ENCODE measurements at regions not wholly inside any gene's neighbourhood (a gene's known extent, or its start where the extent isn't known, plus 50 kb on each side); places are given as distances from the start of the nearest gene placed in this dataset.
A peak's percentile ranks its signal among the peaks of the same experiment; 100 is the strongest.

- DNase-seq (ENCODE audit: low read depth in 2 of 2) = no peak
Observed at GRCh38 chr6:143595251-143596036, 82.3 kb upstream of the PHACTR2 start.

DNA sequence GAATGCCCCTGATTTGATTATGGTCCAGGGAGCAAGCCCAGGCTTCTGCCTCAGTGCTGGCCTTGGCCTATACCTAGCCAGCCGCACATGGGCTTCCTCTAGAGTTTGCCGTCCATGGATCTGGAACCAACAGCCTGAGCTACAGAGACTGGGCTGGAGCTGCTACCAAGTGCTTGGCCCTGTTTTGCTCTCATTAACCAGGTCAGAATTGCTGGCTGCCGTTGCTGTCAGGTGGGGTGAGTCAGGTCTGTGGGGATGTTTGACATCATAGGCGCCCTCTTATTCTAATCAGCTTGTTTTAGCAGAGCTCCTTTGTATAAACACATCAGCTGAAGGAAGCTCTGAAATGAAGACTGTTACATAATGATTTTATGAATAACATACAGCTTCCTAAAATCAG is 83.1 kb upstream of the PHACTR2 start:
- no peak for DNase-seq (ENCODE audit: low read depth in 2 of 2)

GRCh38 chr6:143592335-143592734 is 80.8 kb upstream of the FUCA2 start:
- no peak for DNase-seq (ENCODE audit: low read depth in 2 of 2)

DNA sequence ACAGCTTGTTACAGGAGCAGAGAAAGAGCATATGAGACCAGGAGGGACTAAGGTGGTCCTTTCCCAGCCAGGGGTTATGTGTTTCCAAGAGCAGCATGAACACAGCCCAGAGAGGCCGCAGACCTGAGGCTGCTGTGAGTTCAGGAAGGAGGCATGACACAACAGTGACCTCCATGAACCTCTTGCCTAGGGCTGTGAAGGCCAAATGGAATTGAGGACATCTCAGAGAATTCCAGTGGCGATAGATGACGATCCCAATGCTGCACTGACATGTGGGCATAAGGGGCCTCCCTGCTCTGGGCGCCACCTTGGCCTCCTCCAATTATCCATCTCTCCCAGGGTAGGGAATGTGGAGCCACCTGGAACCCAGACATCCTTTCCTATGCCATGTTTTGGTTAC is 79.9 kb upstream of the FUCA2 start:
- no peak for DNase-seq (ENCODE audit: low read depth in 2 of 2)

GRCh38 chr6:143589162-143589561 is 77.6 kb upstream of the FUCA2 start:
- DNase-seq (ENCODE audit: low read depth in 2 of 2) = no peak

DNA sequence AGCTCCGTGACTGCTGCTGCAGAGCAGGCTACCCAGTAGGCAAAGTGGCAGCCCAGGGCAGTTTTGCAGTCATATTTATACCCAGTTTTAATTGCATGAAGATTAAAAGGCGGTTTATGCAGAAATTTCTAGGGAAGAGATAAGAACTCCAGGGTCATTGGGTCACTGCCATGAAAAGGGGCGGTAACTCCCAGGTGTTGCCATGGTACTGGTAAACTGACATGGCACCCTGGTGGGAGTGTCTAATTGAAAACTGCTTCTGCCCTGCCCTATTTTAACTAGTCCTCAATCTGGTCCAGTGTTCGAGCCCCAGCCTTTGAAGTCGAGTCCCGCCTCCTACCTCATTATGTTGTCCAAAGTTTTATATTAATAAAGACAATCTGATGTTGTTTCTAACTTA is 75.0 kb upstream of the FUCA2 start:
- no peak for DNase-seq (ENCODE audit: low read depth in 2 of 2)

- DNase-seq (ENCODE audit: low read depth in 2 of 2) = no peak
Observed at GRCh38 chr6:143585716-143586115, 74.2 kb upstream of the FUCA2 start.

- no peak for DNase-seq (ENCODE audit: low read depth in 2 of 2)
Observed at GRCh38 chr6:143585241-143585640, 73.7 kb upstream of the FUCA2 start.

GRCh38 chr6:143583542-143584327 is 72.2 kb upstream of the FUCA2 start:
- no peak for DNase-seq (ENCODE audit: low read depth in 2 of 2)

- DNase-seq (ENCODE audit: low read depth in 2 of 2) = no peak
Observed at GRCh38 chr6:143581835-143582480, 70.4 kb upstream of the FUCA2 start.

DNA sequence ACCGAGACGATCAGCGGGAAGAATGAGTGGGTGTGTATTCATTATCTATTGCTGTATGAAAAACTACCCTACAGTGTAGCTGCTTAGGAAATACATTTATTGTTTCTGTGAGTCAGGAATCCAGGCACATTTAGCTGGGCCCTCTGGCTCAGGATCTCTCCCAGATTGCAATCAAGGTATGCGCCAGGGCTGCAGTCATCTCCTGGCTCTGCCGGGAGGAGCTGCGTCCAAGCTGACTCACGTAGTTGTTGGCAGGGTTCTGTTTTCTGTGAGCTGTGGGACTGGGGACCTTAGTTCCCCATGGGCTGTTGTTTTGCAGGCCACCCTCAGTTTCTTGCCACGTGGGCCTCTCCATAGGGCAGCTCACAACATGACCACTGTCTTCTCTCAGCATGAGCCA is 68.2 kb upstream of the FUCA2 start:
- DNase-seq (ENCODE audit: low read depth in 2 of 2) = no peak

DNA sequence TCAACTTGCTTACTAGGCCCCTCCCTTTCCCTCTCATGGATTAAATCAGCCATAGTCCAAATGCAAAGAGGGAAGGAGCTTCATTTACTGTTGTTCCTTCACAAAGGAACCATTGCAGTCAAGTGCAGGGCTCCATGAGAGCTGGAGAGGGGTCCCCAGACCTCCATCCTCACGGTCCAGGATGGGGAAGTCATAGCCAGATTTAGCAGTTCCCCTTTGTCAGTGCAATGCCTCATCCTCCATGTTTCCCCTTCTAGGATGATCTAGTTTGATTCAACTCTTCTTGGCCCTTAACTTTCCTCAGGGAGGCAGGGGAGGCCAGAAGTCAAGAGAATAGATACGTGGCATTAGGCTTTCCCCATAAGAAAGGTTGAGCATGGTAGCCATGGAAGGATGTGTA is 66.5 kb upstream of the FUCA2 start:
- DNase-seq (ENCODE audit: low read depth in 2 of 2) = no peak

DNA sequence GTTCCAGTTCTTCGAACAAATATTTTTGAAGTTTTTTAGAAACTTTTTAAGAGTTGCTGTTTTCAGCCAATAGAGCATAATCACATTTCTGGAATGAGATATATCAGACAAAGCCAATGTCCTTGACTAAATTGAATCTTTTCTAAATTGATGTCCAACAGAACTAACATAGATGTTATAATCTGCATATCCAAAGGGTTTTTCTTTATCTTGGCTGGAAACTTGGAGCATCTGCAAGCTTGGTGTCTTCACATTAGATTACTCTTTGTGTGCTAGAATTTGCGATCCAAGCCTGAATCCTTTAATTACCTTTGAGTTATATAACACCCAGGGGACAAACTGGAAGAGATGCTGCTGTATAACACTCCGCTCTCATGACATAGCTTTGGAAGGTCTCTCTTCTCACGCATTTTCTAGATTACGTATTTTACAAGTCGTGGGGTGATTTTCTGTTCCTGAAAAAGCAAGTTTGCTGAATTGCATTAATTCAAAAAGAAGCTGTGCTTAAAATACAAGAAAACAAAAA is 64.4 kb upstream of the FUCA2 start:
- DNase-seq (ENCODE audit: low read depth in 2 of 2) = no peak

DNA sequence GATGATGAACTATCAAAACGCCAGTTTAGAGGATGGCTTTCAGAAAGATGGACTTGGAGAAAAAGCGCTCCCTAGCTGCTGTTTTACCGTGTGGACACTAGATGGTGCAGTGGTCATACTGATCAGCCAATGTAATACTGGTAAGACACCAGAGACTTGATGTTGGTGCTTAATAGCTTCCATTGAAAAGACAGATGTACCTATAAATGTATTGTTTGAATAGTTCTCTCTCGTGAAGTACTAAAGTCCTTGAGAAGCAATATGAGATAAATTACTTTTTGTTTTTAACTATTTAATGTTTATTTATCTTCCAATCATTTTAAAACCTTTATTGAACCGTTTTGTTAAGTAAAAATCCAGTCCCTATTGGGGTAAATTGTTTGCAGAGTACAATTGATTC is 63.9 kb upstream of the FUCA2 start:
- DNase-seq (ENCODE audit: low read depth in 2 of 2) = peak; percentile 9 to 14

- DNase-seq (ENCODE audit: low read depth in 2 of 2) = no peak
Observed at GRCh38 chr6:143570147-143570853, 58.8 kb upstream of the FUCA2 start.

DNA sequence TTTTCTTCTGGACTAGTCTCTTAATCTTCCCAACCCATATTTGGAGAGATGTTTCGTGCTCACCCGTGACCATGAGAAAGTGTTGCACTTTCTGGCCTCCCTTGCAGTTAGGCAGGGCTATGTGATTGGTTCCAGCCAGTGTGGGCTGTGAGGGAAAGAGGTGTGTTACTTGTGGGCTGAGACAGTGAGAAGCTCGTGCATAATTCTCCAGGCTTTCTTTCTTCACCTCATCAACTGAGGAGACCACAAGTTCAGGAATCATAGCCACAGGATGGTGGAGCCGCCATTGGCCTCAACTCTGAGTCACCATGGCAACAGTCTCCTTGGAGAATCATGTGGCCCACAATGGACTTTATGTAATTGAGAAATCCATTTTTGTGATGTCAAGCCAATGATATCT is 57.5 kb upstream of the FUCA2 start:
- no peak for DNase-seq (ENCODE audit: low read depth in 2 of 2)

GRCh38 chr6:143564484-143565017 is 53.0 kb upstream of the FUCA2 start:
- no peak for DNase-seq (ENCODE audit: low read depth in 2 of 2)

- no peak for DNase-seq (ENCODE audit: low read depth in 2 of 2)
Observed at GRCh38 chr6:143562143-143562542, 50.6 kb upstream of the FUCA2 start.

Measured in stimulated activated CD8-positive, alpha-beta memory T cell treated with anti-CD3 and anti-CD28 coated beads, Interleukin-2, amount 100 ng/mL, for 1 hour (primary cell).